Caco-2 (cell line): ENCODE measurements at regions not wholly inside any gene's neighbourhood (a gene's known extent, or its start where the extent isn't known, plus 50 kb on each side); places are given as distances from the start of the nearest gene placed in this dataset.
"Not testable (repeated sequence)": the region's sequence is repeated elsewhere in the genome, so short reads cannot be mapped to it uniquely, and the experiment has no call there.

ENCODE experiments used
- BruUV-seq: library from RNA; stranded (reverse); fragments of 400-500 nt; replicated peaks from 2 replicates; lab custom pipeline; 2021; lab: Mats Ljungman, UMichigan
- CTCF ChIA-PET: fragments of 300-600 bp; sonication (Branson Sonifier 250); formaldehyde crosslinking; loops from one replicate; lab custom pipeline; 2022; ENCODE audit warnings: antibody characterized with exemption; lab: Charles Lee
- POLR2A ChIA-PET: fragments of 300-600 bp; sonication (Branson Sonifier 250); formaldehyde crosslinking; loops from one replicate; lab custom pipeline; 2022; ENCODE audit warnings: antibody characterized with exemption; lab: Charles Lee
- DNase-seq, 2 experiments: peaks; one replicate each; pipeline versions ENCODE4 v3.0.0 to v3.0.0-alpha.2; 2020 to 2022
- H3K27me3 ChIP-seq: replicated peaks from 2 replicates; pipeline ENCODE4 v1.6.0; 2011; ENCODE audit warnings: low read length; ENCODE audit not compliant: control insufficient read depth, insufficient read depth
- H3K36me3 ChIP-seq: 2 replicates; pipeline ENCODE4 v1.5.1; 2011; ENCODE audit warnings: low read length; ENCODE audit not compliant: control insufficient read depth, insufficient read depth
- H3K4me1 ChIP-seq: fragments of 250-450 bp; sonication (Bioruptor Pico); 2 replicates; pipeline ENCODE4 v1.5.1; 2020; ENCODE audit warnings: mild to moderate bottlenecking
- H3K4me3 ChIP-seq: 2 replicates; pipeline ENCODE4 v1.5.1; 2011; ENCODE audit warnings: low read depth, mild to moderate bottlenecking, control low read depth, low read length
- H3K9me3 ChIP-seq: fragments of 250-450 bp; sonication (Bioruptor Pico); 2 replicates; pipeline ENCODE4 v1.5.1; 2020; ENCODE audit warnings: mild to moderate bottlenecking, moderate library complexity
- H3K27ac Mint-ChIP-seq: one replicate; pipeline ENCODE4 v1.8.0; 2022; ENCODE audit warnings: mixed read lengths; ENCODE audit not compliant: unreplicated experiment
- H3K27me3 Mint-ChIP-seq: one replicate; pipeline ENCODE4 v1.8.0; 2022; ENCODE audit warnings: mixed read lengths; ENCODE audit not compliant: insufficient read depth, unreplicated experiment
- H3K36me3 Mint-ChIP-seq: one replicate; pipeline ENCODE4 v1.8.0; 2022; ENCODE audit warnings: mild to moderate bottlenecking, mixed read lengths; ENCODE audit not compliant: insufficient read depth, unreplicated experiment
- H3K4me1 Mint-ChIP-seq: one replicate; pipeline ENCODE4 v1.8.0; 2022; ENCODE audit warnings: low read depth, mixed read lengths; ENCODE audit not compliant: unreplicated experiment
- H3K4me3 Mint-ChIP-seq: one replicate; pipeline ENCODE4 v1.8.0; 2022; ENCODE audit warnings: mild to moderate bottlenecking, moderate library complexity, mixed read lengths; ENCODE audit not compliant: unreplicated experiment
- H3K9me3 Mint-ChIP-seq: one replicate; pipeline ENCODE4 v1.8.0; 2022; ENCODE audit warnings: mixed read lengths; ENCODE audit not compliant: unreplicated experiment
- intact Hi-C: fragments of 100-400 bp; cut with micrococcal nuclease; formaldehyde crosslinking; loops from one replicate; pipeline ENCODE4 v1.10.0; 2022; ENCODE audit not compliant: unreplicated experiment
- TF ChIP-seq, protein P1 (sequence below), 2 experiments: fragments of 200-600 bp in 1 of 2; IDR thresholded peaks; 1 replicate in 1 of 2; 2 replicates in 1 of 2; pipeline versions ENCODE4 v1.5.1 to v1.8.0; 2011 to 2022; ENCODE audit warnings: antibody characterized with exemption in 1 of 2, control low read depth in 1 of 2, inconsistent platforms in 1 of 2, low read depth in 1 of 2, low read length in 1 of 2, mild to moderate bottlenecking in 1 of 2, moderate library complexity in 1 of 2; ENCODE audit not compliant: insufficient read depth in 1 of 2, severe bottlenecking in 1 of 2, unreplicated experiment in 1 of 2

DNA sequence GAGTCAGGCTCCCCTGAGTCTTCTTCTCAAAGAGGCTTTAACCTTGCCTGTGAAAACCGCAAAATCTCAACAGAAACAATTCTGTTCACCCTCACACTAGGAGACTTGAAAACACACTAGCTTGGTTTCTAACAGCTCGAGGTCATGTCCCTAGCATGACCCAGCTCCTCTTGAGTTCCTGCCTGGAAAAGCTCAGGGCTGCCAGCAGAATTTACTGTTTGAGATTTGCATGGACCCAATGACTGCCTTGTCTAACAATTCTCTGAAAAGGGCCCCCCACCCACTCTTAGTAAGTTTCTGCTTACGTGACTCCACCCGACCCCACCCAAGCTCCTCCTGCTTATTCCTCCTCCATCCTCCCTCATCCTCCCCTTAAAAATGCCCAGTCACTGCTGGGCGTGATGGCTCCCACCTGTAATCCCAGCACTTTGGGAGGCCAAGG lies 85.1 kb upstream of the KMT2C start:
- no peaks in the 10 kb centered on the region for H3K4me1 Mint-ChIP-seq

DNA sequence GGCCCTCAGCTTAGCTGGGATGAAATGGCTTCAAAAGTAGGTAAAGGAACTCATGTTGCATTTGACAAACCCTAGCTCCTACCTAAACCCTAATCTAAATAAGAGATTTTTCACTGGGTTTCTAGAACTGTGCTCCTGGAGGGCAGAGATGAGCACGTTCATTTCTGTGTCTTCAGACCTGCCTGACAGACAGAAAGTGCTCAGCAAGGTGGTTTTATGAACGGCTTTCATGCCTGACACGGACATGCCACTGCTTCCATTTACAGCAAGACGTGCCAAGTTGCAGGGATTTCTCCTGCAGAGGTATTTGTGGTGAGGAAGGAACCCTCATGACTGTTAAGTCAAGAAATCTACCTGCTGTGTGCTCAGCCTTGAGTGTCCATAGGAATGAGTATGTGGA lies 83.5 kb upstream of the KMT2C start:
- no peak overlapping the region for H3K4me3 Mint-ChIP-seq
- no TSS peak for BruUV-seq
- Histone ChIP-seq H3K4me3 (no peak overlapping the region), H3K9me3 (no peaks in the 10 kb centered on the region; the same call in 1 of the 2 replicates), H3K27me3 (no peaks in the 10 kb centered on the region), H3K36me3 (no peaks in the 10 kb centered on the region), H3K4me1 (no peaks in the 10 kb centered on the region)
- TF ChIP-seq, protein P1, sequence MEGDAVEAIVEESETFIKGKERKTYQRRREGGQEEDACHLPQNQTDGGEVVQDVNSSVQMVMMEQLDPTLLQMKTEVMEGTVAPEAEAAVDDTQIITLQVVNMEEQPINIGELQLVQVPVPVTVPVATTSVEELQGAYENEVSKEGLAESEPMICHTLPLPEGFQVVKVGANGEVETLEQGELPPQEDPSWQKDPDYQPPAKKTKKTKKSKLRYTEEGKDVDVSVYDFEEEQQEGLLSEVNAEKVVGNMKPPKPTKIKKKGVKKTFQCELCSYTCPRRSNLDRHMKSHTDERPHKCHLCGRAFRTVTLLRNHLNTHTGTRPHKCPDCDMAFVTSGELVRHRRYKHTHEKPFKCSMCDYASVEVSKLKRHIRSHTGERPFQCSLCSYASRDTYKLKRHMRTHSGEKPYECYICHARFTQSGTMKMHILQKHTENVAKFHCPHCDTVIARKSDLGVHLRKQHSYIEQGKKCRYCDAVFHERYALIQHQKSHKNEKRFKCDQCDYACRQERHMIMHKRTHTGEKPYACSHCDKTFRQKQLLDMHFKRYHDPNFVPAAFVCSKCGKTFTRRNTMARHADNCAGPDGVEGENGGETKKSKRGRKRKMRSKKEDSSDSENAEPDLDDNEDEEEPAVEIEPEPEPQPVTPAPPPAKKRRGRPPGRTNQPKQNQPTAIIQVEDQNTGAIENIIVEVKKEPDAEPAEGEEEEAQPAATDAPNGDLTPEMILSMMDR (IDR thresholded peaks at IDR 0.05; ENCODE audit: insufficient read depth in 1 of 2, low read depth in 1 of 2, low read length in 1 of 2, severe bottlenecking in 1 of 2, unreplicated experiment in 1 of 2), result no peak
- intact Hi-C loops, result no loop called here
- no peak overlapping the region for H3K27ac Mint-ChIP-seq
- ChIA-PET POLR2A (no interaction called here), CTCF (no interaction called here)
- no peaks in the 10 kb centered on the region for H3K36me3 Mint-ChIP-seq
- H3K4me1 Mint-ChIP-seq, result no peaks in the 10 kb centered on the region
- no peaks in the 10 kb centered on the region for H3K9me3 Mint-ChIP-seq
- DNase-seq, result no peak
- no peaks in the 10 kb centered on the region for H3K27me3 Mint-ChIP-seq

More for the DNA sequence above, 85.1 kb upstream of the KMT2C start:
- no peaks in the 10 kb centered on the region for H3K27me3 ChIP-seq
- no peak for DNase-seq
- H3K27me3 Mint-ChIP-seq, result no peaks in the 10 kb centered on the region
- ChIA-PET POLR2A (no interaction called here), CTCF (no interaction called here)
- no peaks in the 10 kb centered on the region for H3K4me1 ChIP-seq
- no TSS peak for BruUV-seq
- H3K36me3 ChIP-seq, result no peaks in the 10 kb centered on the region
- no peaks in the 10 kb centered on the region for H3K36me3 Mint-ChIP-seq
- no peaks in the 10 kb centered on the region; the same call in 1 of the 2 replicates for H3K9me3 ChIP-seq
- TF ChIP-seq, protein P1 (IDR thresholded peaks at IDR 0.05; ENCODE audit: insufficient read depth in 1 of 2, low read depth in 1 of 2, low read length in 1 of 2, severe bottlenecking in 1 of 2, unreplicated experiment in 1 of 2), result no peak
- intact Hi-C loops, result no loop called here
- no peaks in the 10 kb centered on the region for H3K9me3 Mint-ChIP-seq
- H3K27ac Mint-ChIP-seq, result no peak overlapping the region
- H3K4me3 ChIP-seq, result no peak overlapping the region
- H3K4me3 Mint-ChIP-seq, result no peak overlapping the region

DNA sequence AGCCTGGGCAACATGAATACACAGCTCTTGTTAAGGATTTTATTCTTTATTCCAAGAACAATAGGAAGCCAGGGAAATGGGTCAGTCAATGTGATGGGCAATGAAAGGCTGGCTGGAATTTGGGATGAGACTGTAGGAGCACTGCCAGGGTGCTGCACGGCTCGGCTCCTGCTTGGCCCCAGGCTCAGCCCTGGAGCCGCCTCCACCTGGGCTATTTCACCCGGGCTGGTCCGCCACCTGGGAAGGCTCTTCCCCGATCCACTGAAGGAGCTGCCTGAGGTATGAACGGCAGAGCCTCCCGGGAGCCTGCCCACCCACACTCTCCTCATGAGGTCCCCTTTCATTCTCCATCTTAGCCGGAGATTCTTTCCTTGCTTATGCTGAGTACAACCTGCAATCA lies 80.4 kb upstream of the KMT2C start:
- H3K9me3 Mint-ChIP-seq, result no peaks in the 10 kb centered on the region
- Histone ChIP-seq H3K27me3 (no peaks in the 10 kb centered on the region), H3K9me3 (no peaks in the 10 kb centered on the region; the same call in 1 of the 2 replicates), H3K36me3 (no peaks in the 10 kb centered on the region), H3K4me3 (no peak overlapping the region), H3K4me1 (no peaks in the 10 kb centered on the region)
- no peaks in the 10 kb centered on the region for H3K27me3 Mint-ChIP-seq
- H3K27ac Mint-ChIP-seq, result no peak overlapping the region
- no peak for DNase-seq
- ChIA-PET CTCF (no interaction called here), POLR2A (no interaction called here)
- H3K36me3 Mint-ChIP-seq, result no peaks in the 10 kb centered on the region
- no peaks in the 10 kb centered on the region for H3K4me1 Mint-ChIP-seq
- no peak overlapping the region for H3K4me3 Mint-ChIP-seq
- BruUV-seq, result no TSS peak
- intact Hi-C loops, result no loop called here
- TF ChIP-seq, protein P1 (IDR thresholded peaks at IDR 0.05; ENCODE audit: insufficient read depth in 1 of 2, low read depth in 1 of 2, low read length in 1 of 2, severe bottlenecking in 1 of 2, unreplicated experiment in 1 of 2), result no peak

DNA sequence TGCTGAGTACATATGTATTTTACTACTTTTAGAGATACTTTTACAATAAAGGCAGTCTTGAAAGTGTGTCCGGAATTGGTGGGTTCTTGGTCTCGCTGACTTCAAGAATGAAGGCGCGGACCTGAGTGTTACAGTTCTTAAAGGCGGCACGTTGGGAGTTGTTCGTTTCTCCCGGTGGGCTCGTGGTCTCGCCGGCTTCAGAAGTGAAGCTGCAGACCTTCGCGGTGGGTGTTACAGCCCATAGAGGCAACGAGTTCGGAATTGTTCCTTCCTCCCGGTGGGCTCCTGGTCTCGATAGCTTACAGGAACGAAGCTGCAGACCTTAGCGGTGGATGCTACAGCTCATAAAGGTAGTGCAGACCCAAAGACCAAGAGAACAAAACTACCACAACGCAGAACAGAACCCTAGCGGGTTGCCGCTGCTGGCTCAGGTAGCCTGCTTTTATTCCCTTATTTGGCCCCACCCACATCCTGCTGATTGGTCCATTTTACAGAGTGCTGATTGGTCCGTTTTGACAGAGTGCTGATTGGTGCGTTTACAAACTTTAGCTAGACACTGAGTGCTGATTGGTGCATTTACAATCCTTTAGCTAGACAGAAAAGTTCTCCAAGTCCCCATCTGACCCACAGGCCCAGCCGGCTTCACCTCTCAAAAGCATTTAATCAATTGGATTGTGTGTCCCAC lies 79.6 kb upstream of the KMT2C start:
- BruUV-seq, H3K9me3 Mint-ChIP-seq, DNase-seq, H3K27ac Mint-ChIP-seq, H3K36me3 Mint-ChIP-seq, POLR2A ChIA-PET, intact Hi-C loops, H3K4me3 Mint-ChIP-seq, CTCF ChIA-PET, H3K27me3 ChIP-seq, H3K4me1 ChIP-seq, H3K4me1 Mint-ChIP-seq, H3K4me3 ChIP-seq, H3K27me3 Mint-ChIP-seq, H3K36me3 ChIP-seq, H3K9me3 ChIP-seq: not testable (repeated sequence)
